Tibial nerve (tissue), 4 donors: ENCODE measurements at regions not wholly inside any gene's neighbourhood (a gene's known extent, or its start where the extent isn't known, plus 50 kb on each side); places are given as distances from the start of the nearest gene placed in this dataset.

Experiments used
- DNase-seq, 2 donors: peaks; one replicate each; pipeline ENCODE4 v3.0.0-alpha.2; 2019; ENCODE audit warnings: low spot score in 2 of 2
- H3K27ac ChIP-seq, 4 donors: fragments of 200-600 bp; sonication (generic) in 3 of 4; one replicate each; pipeline ENCODE4 v1.5.1; 2017 to 2019; ENCODE audit warnings: mild to moderate bottlenecking in 1 of 4
- H3K27me3 ChIP-seq, 2 donors: fragments of 200-600 bp; sonication (generic) in 1 of 2; one replicate each; pipeline versions ENCODE4 v1.5.1 to v1.6.0; 2017 to 2019
- H3K36me3 ChIP-seq, 3 donors: fragments of 200-600 bp; sonication (generic); one replicate each; pipeline ENCODE4 v1.5.1; 2018 to 2019
- H3K4me1 ChIP-seq, 4 donors: fragments of 200-600 bp; sonication (generic) in 3 of 4; one replicate each; pipeline ENCODE4 v1.5.1; 2017 to 2019
- H3K4me3 ChIP-seq, 4 donors: fragments of 200-600 bp; sonication (generic) in 3 of 4; one replicate each; pipeline ENCODE4 v1.5.1; 2017 to 2019; ENCODE audit warnings: mild to moderate bottlenecking in 1 of 4, moderate library complexity in 1 of 4
- H3K9me3 ChIP-seq, 4 donors: fragments of 200-600 bp; sonication (generic) in 3 of 4; one replicate each; pipeline ENCODE4 v1.5.1; 2017 to 2019
- CTCF ChIP-seq, 5 experiments: fragments of 200-600 bp in 3 of 5; fragments of 450-650 bp in 2 of 5; sonication (generic) in 3 of 5; IDR thresholded peaks; one replicate each; pipeline ENCODE4 v1.5.1; 2016 to 2019; ENCODE audit warnings: antibody characterized with exemption in 5 of 5, mild to moderate bottlenecking in 3 of 5, moderate library complexity in 2 of 5
- EP300 ChIP-seq, 2 donors: sonication (generic); formaldehyde crosslinking; IDR thresholded peaks; one replicate each; pipeline ENCODE4 v1.6.1; 2017; ENCODE audit warnings: antibody characterized with exemption in 2 of 2, mild to moderate bottlenecking in 1 of 2
- POLR2A ChIP-seq, 2 donors: fragments of 450-650 bp; IDR thresholded peaks; one replicate each; pipeline ENCODE4 v1.6.1; 2017; ENCODE audit warnings: antibody characterized with exemption in 2 of 2, mild to moderate bottlenecking in 2 of 2, moderate library complexity in 2 of 2
- WGBS, 2 donors: methylation state at CpG; one replicate each; pipeline ENCODE4 v1.1.5; 2018; 5-methylcytosine and 5-hydroxymethylcytosine counted together

GRCh38 chr15:70558406-70559264 is 204.7 kb downstream of the UACA start:
- no peak overlapping the region for H3K27ac ChIP-seq
- H3K27me3 ChIP-seq: no peaks in the 10 kb centered on the region
- no peak for DNase-seq
- no peaks in the 10 kb centered on the region for H3K9me3 ChIP-seq
- H3K4me1 ChIP-seq: peaks cover 0 to 23% (median 11%) of the 10 kb centered on the region in 4 donors
- TF ChIP-seq POLR2A (IDR thresholded peaks at IDR 0.05) (no peak), CTCF (IDR thresholded peaks at IDR 0.05) (no peak), EP300 (IDR thresholded peaks at IDR 0.05) (no peak)
- 83 to 85% methylated on average over 10 of the region's 10 CpGs for WGBS, 2 donors
- no peaks in the 10 kb centered on the region for H3K36me3 ChIP-seq
- H3K4me3 ChIP-seq: no peak overlapping the region

GRCh38 chr15:70557521-70558258 is 205.7 kb downstream of the UACA start:
- H3K9me3 ChIP-seq: no peaks in the 10 kb centered on the region
- 62 to 77% methylated on average over 3 of the region's 3 CpGs for WGBS, 2 donors
- H3K4me3 ChIP-seq: no peak overlapping the region
- H3K27ac ChIP-seq: no peak overlapping the region
- no peak for DNase-seq
- TF ChIP-seq POLR2A (IDR thresholded peaks at IDR 0.05): no peak
- no peak for TF ChIP-seq CTCF (IDR thresholded peaks at IDR 0.05)
- TF ChIP-seq EP300 (IDR thresholded peaks at IDR 0.05): no peak
- no peaks in the 10 kb centered on the region for H3K36me3 ChIP-seq
- H3K4me1 ChIP-seq: peaks cover 0 to 23% (median 11%) of the 10 kb centered on the region in 4 donors
- H3K27me3 ChIP-seq: no peaks in the 10 kb centered on the region

GRCh38 chr15:70556779-70557178 is 206.6 kb downstream of the UACA start:
- DNase-seq: no peak
- Histone ChIP-seq H3K36me3 (no peaks in the 10 kb centered on the region), H3K27ac (no peak overlapping the region), H3K9me3 (no peaks in the 10 kb centered on the region), H3K4me3 (no peak overlapping the region), H3K27me3 (no peaks in the 10 kb centered on the region), H3K4me1 (peaks cover 0 to 23% (median 11%) of the 10 kb centered on the region in 4 donors)
- WGBS, 2 donors: 54 to 57% methylated on average over 7 of the region's 7 CpGs
- no peak for TF ChIP-seq CTCF (IDR thresholded peaks at IDR 0.05)
- no peak for TF ChIP-seq EP300 (IDR thresholded peaks at IDR 0.05)
- TF ChIP-seq POLR2A (IDR thresholded peaks at IDR 0.05): no peak

GRCh38 chr15:70556151-70556741 is 207.1 kb downstream of the UACA start:
- no peak for DNase-seq
- no peaks in the 10 kb centered on the region for H3K36me3 ChIP-seq
- H3K27me3 ChIP-seq: no peaks in the 10 kb centered on the region
- no peak overlapping the region for H3K4me3 ChIP-seq
- whole genome bisulfite sequencing, 2 donors: 74 to 77% methylated on average over 4 of the region's 4 CpGs
- H3K27ac ChIP-seq: no peak overlapping the region
- no peaks in the 10 kb centered on the region for H3K9me3 ChIP-seq
- H3K4me1 ChIP-seq: peaks cover 0 to 23% (median 11%) of the 10 kb centered on the region in 4 donors
- TF ChIP-seq POLR2A (IDR thresholded peaks at IDR 0.05): no peak

GRCh38 chr15:70555713-70556112 is 207.6 kb downstream of the UACA start:
- WGBS, 2 donors: 65 to 72% methylated on average over 3 of the region's 3 CpGs
- no peak overlapping the region for H3K4me3 ChIP-seq
- H3K27ac ChIP-seq: no peak overlapping the region
- H3K9me3 ChIP-seq: no peaks in the 10 kb centered on the region
- H3K36me3 ChIP-seq: no peaks in the 10 kb centered on the region
- TF ChIP-seq CTCF (IDR thresholded peaks at IDR 0.05) (no peak), EP300 (IDR thresholded peaks at IDR 0.05) (no peak), POLR2A (IDR thresholded peaks at IDR 0.05) (no peak)
- H3K4me1 ChIP-seq: peaks cover 0 to 23% (median 11%) of the 10 kb centered on the region in 4 donors
- no peak for DNase-seq
- no peaks in the 10 kb centered on the region for H3K27me3 ChIP-seq
